Activated naive CD4-positive, alpha-beta T cell treated with Interleukin-2 at 50 U/mL for 16 hours (primary cell): ENCODE measurements at regions not wholly inside any gene's neighbourhood (a gene's known extent, or its start where the extent isn't known, plus 50 kb on each side); places are given as distances from the start of the nearest gene placed in this dataset.

Source experiments
- DNase-seq: peaks from one replicate; pipeline ENCODE4 v3.0.0-alpha.2; 2020

- no peak for DNase-seq
Measured at GRCh38 chr6:119626884-119627619, 277.5 kb upstream of the MAN1A1 start.

DNA sequence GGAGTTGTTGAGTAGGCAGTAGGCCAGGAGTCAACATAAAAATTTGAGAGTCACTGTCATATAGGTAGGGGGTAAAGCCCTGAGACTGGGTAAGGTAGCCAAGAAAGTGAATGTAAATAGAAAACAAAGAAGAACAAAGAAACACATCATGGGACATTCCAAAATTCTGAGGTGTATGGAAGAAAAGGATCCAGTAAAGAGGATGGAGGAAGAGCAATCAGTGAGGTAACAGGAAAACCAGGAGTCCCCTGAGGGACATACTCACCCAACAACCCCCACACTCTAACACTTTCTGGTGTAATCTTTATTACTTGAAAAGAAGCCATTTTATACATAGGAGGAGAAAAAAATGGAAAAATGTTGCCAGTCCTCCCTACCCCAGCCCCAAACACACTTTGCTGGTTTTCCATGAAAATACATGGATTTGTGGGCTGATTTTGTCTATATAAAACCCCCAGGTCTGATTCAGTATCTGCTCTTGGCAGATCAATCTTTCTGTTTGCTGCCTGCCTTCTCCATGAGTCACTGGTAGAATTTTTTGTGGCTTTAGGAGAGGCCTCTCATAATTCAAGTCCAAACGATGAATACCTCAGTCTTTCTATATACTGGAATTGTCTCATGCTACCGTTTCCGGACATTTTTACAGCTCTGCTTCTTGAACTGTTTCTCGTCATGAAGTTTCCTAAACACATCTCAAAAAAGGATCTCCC is 271.4 kb upstream of the MAN1A1 start:
- no peak for DNase-seq

DNA sequence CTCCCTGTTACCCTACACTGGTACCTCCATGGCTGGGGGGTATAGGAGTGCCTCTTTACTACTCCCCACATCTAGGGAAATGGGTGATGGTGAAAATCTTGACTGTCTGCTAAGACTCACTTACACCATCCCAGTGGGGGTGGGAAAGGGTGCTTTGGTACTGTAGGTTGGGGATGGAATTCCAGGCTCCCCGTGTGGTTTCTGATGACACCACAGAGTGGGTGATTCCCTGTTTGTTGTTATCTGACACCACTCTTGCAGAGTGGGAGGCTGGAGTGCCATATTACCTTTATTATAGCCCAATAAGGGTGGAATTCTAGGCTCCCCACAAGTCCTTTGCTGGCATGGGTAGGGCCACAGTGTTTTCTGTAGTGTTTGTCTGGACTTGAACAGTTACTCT is 264.6 kb upstream of the MAN1A1 start:
- DNase-seq, result no peak

DNA sequence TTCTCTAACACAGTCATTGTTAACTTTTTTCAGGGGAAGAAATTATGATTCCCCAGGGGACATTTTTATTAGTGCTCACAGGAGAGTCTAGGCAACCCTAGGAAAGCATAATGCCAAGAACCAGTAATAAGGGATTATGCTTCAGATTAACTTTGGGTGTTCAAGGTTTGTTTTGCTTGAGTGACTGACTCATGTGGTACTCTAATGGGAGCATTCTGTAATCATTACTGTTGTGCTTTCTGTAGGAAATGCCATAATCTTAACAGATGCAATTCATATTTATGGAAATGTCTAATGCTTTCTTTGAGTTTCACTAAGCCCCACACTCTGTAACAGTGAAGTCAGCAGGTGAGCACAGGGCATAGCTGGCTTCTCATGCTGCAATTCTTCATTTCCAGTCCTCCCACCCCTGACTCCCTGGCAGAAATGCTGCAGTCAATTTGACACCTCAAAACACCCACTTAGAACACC is 263.4 kb upstream of the MAN1A1 start:
- no peak for DNase-seq

DNA sequence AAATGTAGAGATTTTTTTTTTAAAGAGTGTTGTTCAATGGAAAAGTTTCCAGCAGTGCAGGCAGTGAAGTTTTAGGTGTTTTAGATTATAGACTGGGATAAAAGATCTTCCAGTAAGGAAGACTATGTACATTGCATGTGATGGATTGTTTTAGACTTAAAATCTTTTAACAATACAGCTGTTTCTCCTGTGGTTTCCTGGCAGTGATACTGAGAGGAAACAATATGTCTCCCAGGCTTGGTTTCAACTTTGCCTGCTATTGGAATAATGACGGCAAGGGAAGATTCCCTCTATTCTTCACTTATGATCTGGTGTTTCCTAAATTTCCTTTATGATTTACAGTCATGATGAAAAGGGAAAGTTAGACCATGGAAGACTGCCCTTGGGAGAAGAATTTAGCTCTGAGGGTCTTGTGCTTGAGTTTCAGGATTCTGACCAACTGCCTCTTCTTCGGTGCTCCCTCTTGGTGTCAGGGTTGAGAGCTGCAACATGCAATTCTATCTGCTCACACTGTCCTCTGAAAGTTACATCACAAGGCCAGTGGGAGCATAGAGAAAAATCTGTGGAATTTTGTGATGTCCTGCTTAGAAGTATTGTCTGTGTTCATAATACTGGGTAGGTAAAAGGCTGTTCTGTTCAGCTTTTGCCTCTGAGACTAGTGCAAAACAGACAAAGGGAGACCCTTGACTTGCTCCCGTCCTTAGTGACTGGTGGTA is 262.8 kb upstream of the MAN1A1 start:
- DNase-seq, result no peak

- DNase-seq, result no peak
Measured at GRCh38 chr6:119610754-119611153, 261.2 kb upstream of the MAN1A1 start.

DNA sequence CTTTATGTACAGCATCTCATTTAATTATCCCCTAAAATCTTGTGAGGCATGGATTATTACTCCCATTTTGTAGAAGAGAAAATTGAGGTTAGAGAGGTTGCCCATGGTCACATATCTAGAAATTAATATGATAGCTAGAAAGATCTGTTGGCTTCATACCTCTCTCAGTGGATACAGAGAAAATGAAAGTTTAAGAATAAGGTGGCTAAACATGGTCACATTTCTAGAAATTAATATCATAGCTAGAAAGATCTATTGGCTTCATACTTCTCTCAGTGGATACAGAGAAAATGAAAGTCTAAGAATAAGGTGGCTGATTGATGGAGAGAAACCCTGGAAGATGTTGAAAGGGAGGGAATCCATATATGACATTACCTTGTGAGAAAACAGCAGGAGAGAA is 260.7 kb upstream of the MAN1A1 start:
- DNase-seq, result no peak

DNA sequence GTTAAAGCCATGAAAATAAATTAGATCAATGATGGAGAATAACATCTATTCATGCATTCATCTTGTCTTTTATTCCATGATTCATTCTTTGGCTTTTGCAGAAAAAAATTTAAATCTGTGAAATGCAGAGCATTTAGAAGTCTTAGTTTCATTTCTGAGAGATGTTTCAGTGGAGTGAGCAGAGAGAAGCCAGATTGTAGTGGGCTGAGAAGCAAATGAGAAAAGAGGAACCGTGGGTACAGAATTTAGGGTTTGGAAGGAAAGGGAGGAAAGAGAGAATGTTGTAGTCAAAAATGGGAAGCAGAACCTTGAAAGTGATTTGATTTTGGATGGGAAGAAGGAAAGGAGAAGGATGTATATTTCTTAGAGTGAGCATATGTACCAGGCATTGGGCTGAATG is 260.3 kb upstream of the MAN1A1 start:
- no peak for DNase-seq

DNA sequence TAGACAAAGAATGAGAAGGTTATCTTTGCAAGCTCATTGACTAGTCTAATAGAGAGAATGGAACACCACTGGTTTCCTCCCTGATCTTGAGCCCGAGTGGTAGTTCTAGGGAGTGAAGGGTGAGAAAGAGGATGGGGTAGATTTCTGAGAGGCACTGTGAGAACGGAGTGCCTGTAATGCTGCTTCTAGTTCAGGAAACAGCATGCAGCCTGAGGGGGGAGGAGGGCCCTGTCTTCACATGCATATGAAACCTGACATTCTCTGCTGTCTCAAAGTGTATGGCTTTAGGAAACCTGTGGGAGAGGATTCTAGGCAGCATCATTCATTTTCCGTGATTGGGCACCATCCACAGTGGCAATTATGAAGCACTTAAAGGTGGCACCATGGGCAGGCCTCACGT is 259.4 kb upstream of the MAN1A1 start:
- no peak for DNase-seq

GRCh38 chr6:119604124-119604523 is 254.6 kb upstream of the MAN1A1 start:
- DNase-seq, result no peak

- no peak for DNase-seq
Measured at GRCh38 chr6:119603501-119603900, 253.9 kb upstream of the MAN1A1 start.

- DNase-seq, result no peak
Measured at GRCh38 chr6:119602215-119603178, 252.9 kb upstream of the MAN1A1 start.

DNA sequence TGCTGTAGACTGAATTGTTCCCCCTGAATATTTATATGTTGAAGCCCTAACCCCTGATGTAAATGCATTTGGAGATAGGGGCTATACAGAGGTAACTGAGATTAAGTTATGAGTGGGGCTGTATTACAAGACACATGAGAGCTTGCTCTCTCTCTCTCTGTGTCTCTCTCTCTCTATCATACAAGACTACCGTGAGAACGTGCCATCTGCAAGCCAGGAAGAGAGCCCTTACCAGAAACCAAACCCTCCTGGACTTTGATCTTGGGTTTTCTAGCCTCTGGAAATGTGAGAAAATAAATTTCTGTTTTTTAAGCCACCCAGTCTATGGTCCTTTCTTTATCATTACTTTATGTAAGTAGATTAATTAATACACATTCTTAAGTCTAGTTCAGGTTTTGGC is 249.3 kb upstream of the MAN1A1 start:
- no peak for DNase-seq

DNA sequence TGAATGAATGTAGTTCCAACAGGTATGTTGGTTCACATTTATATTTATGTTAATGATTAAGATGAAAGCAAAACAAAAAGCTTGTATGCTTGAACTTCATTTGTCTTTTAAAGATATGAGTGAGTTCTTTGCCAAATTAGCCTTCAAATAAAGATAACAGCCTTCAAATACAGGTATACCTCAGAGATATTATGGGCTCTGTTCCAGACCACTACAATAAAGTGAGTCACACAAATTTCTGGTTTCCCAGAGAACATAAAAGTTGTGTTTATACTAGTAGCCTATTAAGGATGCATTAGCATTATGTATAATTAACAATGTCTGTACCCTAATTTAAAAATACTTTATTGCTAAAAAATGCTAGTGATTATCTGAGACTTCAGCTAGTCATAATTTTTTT is 245.3 kb upstream of the MAN1A1 start:
- no peak for DNase-seq

DNA sequence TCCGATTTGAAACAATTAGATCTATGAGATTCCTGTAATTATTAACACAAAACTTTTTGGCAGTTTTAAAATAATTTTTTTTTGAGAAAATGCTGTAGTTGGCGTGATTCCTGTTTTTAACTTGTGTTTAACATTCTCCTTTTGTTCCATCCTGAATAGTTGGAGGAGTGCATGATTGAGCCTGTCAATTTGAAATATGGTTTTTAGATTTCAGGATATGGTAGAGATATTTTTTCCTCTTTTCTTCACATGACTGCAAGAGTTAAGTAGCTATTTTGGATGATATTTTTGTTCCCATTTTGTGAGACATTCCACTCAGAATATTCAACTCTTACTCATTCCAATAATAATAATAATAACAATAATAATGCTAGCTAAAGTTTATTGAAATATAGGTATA is 241.7 kb upstream of the MAN1A1 start:
- DNase-seq, result no peak

DNA sequence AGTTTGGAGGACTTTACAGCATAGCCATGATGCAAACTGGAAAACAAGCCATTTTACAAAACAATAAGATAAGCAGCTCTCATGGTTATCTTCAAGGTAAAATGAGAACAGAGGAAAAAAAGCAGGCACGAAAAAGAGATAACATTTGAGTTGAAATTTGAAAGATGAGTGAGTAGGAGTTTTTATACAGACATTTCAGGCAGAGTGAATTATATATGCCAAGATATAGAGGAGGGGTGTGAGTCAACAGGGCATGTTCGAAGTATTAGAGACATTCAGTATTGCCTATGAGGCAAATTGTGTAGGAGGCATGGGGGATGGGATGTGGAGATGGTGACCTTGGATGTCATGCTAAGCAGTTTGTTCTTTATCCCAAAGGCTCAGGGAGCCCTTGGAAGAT is 240.5 kb upstream of the MAN1A1 start:
- no peak for DNase-seq

GRCh38 chr6:119587537-119587936 is 238.0 kb upstream of the MAN1A1 start:
- DNase-seq, result no peak

GRCh38 chr6:119586250-119586882 is 236.8 kb upstream of the MAN1A1 start:
- no peak for DNase-seq

- no peak for DNase-seq
Measured at GRCh38 chr6:119584088-119584487, 234.5 kb upstream of the MAN1A1 start.

DNA sequence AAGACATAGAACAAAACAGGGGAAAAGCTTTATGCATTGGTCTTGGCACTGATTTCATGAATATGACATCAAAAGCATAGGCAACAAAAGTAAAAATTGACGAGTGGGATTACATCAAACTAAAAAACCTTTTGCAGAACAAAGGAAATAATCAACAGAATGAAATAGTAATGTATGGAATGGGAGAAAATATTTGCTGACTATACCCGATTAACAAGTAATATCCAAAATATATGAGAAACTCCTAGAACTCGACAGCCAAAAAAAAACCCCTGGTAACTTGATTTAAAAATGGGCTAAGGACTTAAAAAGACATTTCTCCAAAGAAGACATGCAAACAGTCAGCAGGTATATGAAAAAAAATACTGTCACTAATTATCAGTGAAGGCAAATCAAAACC is 231.7 kb upstream of the MAN1A1 start:
- DNase-seq, result no peak

DNA sequence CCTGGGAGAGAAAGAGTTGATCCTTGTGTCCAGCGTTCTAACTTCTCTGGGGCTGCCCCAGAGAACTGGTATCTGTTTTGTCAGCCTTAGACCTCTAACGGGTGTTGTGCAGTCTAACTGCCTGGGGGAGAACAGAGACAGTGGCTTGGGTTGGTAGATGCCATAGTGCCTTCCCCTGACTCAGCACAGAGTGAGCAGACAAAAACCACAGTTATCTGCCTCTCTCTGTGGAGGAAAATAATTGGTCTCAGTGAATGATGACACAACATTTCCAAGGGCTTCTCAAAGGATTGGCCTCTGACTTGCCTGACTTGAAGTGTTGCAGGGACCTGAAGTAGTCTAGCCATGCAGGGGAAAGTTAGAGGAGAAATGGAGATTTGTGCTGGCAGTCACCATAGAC is 226.2 kb upstream of the MAN1A1 start:
- DNase-seq, result no peak

- no peak for DNase-seq
Measured at GRCh38 chr6:119568580-119568979, 219.0 kb upstream of the MAN1A1 start.
